Fibroblast of lung (primary cell): ENCODE measurements at regions not wholly inside any gene's neighbourhood (a gene's known extent, or its start where the extent isn't known, plus 50 kb on each side); places are given as distances from the start of the nearest gene placed in this dataset.

Experiments used
- DNase-seq, 2 donors: peaks; one replicate each; pipeline versions ENCODE4 v3.0.0 to v3.0.0-alpha.2; 2010; ENCODE audit warnings: low read depth in 2 of 2
- H2AFZ ChIP-seq: 2 replicates; pipeline ENCODE4 v1.5.1; 2012; ENCODE audit warnings: low read length, control low read depth, inconsistent platforms
- H3K27ac ChIP-seq: 2 replicates; pipeline ENCODE4 v1.5.1; 2011; ENCODE audit warnings: low read length, control low read depth; ENCODE audit not compliant: insufficient read depth
- H3K27me3 ChIP-seq: 2 replicates; pipeline ENCODE4 v1.5.1; 2011; ENCODE audit warnings: mild to moderate bottlenecking, low read length; ENCODE audit not compliant: control insufficient read depth, insufficient read depth
- H3K36me3 ChIP-seq: 2 replicates; pipeline ENCODE4 v1.5.1; 2011; ENCODE audit warnings: low read length; ENCODE audit not compliant: control insufficient read depth, insufficient read depth
- H3K4me1 ChIP-seq: 2 replicates; pipeline ENCODE4 v1.5.1; 2011; ENCODE audit warnings: low read length; ENCODE audit not compliant: control insufficient read depth, insufficient read depth; ENCODE audit errors: extremely low read depth
- H3K4me2 ChIP-seq: 2 replicates; pipeline ENCODE4 v1.5.1; 2011; ENCODE audit warnings: low read length, control low read depth; ENCODE audit not compliant: insufficient read depth; ENCODE audit errors: extremely low read depth
- H3K4me3 ChIP-seq, 4 experiments: fragments of 200-600 bp in 1 of 4; sonication (generic) in 1 of 4; replicated peaks in 1 of 4; 2 replicates each; pipeline ENCODE4 v1.5.1; 2011 to 2016; ENCODE audit warnings: low read length in 4 of 4, low read depth in 3 of 4, mild to moderate bottlenecking in 3 of 4, control low read depth in 2 of 4, inconsistent platforms in 1 of 4, mixed read lengths in 1 of 4; ENCODE audit not compliant: insufficient read depth in 1 of 4; ENCODE audit errors: control extremely low read depth in 1 of 4
- H3K79me2 ChIP-seq: 2 replicates; pipeline ENCODE4 v1.5.1; 2012; ENCODE audit warnings: mild to moderate bottlenecking, low read length, inconsistent platforms; ENCODE audit not compliant: control insufficient read depth, insufficient read depth
- H3K9ac ChIP-seq: 2 replicates; pipeline ENCODE4 v1.5.1; 2011; ENCODE audit warnings: mild to moderate bottlenecking, low read length, control low read depth; ENCODE audit not compliant: insufficient read depth
- H3K9me3 ChIP-seq: 2 replicates; pipeline ENCODE4 v1.5.1; 2012; ENCODE audit warnings: low read depth, low read length; ENCODE audit not compliant: control insufficient read depth, insufficient read depth
- H4K20me1 ChIP-seq: 2 replicates; pipeline ENCODE4 v1.5.1; 2011; ENCODE audit warnings: low read length; ENCODE audit not compliant: control insufficient read depth, insufficient read depth; ENCODE audit errors: extremely low read depth
- EZH2 ChIP-seq: IDR thresholded peaks from 2 replicates; pipeline ENCODE4 v1.5.1; 2012; ENCODE audit warnings: low read length, control low read depth, mild to moderate bottlenecking; ENCODE audit errors: missing control alignments
- TF ChIP-seq, protein P1 (sequence below), 2 donors: IDR thresholded peaks in 1 of 2; conservative IDR thresholded peaks in 1 of 2; 1 replicate in 1 of 2; 2 replicates in 1 of 2; pipeline ENCODE4 v1.5.1; 2011 to 2012; ENCODE audit warnings: low read length in 2 of 2, control low read depth in 1 of 2, inconsistent platforms in 1 of 2, low read depth in 1 of 2, mild to moderate bottlenecking in 1 of 2

DNA sequence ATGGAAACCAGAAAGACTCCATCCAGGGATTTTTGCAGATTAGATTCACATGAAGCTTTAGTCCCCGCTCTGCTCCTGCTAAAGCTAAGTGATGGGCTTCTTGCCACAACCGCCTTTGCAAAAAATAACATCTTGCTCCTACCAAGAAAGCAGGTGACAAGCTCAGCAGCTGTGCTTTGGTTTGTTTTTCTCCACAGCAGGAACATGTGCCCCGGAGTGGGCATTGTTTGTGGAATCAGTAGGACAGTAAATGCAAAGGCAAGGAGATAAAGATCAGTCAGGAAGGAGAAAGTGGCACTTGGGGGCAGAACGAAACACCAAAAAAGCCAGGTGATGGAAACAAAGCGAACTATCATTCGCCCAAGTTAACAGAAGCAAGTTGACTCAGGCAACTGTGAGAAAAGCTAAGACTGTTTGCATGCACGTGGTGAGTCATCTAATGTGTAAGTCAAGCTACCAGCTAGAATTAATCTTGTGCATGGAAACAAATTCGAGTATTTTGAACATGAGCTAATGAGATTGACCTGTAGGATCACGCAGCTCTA lies 165.5 kb upstream of the PLXNC1 start:
- H3K27ac ChIP-seq: no peak overlapping the region

DNA sequence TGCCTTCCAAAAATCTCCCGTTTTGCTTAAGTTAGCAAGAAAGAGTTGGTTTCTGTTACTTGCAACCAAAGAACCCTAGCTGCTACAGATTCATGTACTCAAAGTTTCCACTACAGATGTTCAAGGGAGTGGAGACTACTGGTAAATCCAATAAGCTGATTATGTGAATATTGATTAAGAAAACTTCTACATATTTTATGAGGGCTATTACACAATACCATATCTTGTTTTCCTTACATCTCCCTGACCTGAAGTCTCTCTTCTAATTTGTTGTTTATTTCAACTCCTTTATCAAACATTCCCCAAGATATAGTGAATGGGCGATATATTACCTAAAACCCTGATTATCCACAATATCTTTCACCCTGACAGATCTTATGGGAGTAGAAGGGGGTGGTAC lies 164.4 kb upstream of the PLXNC1 start:
- no peaks in the 10 kb centered on the region for H3K27me3 ChIP-seq
- DNase-seq: no peak
- no peak overlapping the region for H3K27ac ChIP-seq
- no peak overlapping the region for H3K4me2 ChIP-seq
- no peaks in the 10 kb centered on the region for H3K79me2 ChIP-seq
- TF ChIP-seq, protein P1, sequence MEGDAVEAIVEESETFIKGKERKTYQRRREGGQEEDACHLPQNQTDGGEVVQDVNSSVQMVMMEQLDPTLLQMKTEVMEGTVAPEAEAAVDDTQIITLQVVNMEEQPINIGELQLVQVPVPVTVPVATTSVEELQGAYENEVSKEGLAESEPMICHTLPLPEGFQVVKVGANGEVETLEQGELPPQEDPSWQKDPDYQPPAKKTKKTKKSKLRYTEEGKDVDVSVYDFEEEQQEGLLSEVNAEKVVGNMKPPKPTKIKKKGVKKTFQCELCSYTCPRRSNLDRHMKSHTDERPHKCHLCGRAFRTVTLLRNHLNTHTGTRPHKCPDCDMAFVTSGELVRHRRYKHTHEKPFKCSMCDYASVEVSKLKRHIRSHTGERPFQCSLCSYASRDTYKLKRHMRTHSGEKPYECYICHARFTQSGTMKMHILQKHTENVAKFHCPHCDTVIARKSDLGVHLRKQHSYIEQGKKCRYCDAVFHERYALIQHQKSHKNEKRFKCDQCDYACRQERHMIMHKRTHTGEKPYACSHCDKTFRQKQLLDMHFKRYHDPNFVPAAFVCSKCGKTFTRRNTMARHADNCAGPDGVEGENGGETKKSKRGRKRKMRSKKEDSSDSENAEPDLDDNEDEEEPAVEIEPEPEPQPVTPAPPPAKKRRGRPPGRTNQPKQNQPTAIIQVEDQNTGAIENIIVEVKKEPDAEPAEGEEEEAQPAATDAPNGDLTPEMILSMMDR (conservative IDR thresholded peaks at IDR 0.05 in 1 of 2, IDR thresholded peaks at IDR 0.05 in 1 of 2; ENCODE audit: low read depth in 1 of 2, low read length in 2 of 2): no peak
- no peak for TF ChIP-seq EZH2
- no peaks in the 10 kb centered on the region for H4K20me1 ChIP-seq
- H3K9ac ChIP-seq: no peak overlapping the region
- no peak overlapping the region for H2AFZ ChIP-seq
- no peaks in the 10 kb centered on the region for H3K4me1 ChIP-seq
- H3K36me3 ChIP-seq: no peaks in the 10 kb centered on the region
- H3K4me3 ChIP-seq: no peak overlapping the region
- no peaks in the 10 kb centered on the region for H3K9me3 ChIP-seq

More for the DNA sequence above, 165.5 kb upstream of the PLXNC1 start:
- Histone ChIP-seq H3K9ac (no peak overlapping the region), H3K36me3 (no peaks in the 10 kb centered on the region), H4K20me1 (no peaks in the 10 kb centered on the region), H3K79me2 (no peaks in the 10 kb centered on the region), H3K9me3 (no peaks in the 10 kb centered on the region), H2AFZ (no peak overlapping the region), H3K4me1 (no peaks in the 10 kb centered on the region), H3K4me3 (no peak overlapping the region), H3K27me3 (no peaks in the 10 kb centered on the region), H3K4me2 (no peak overlapping the region)
- peak; percentile 85 to 94 for DNase-seq
- no peak for TF ChIP-seq EZH2
- TF ChIP-seq, protein P1 (conservative IDR thresholded peaks at IDR 0.05 in 1 of 2, IDR thresholded peaks at IDR 0.05 in 1 of 2; ENCODE audit: low read depth in 1 of 2, low read length in 2 of 2): no peak

DNA sequence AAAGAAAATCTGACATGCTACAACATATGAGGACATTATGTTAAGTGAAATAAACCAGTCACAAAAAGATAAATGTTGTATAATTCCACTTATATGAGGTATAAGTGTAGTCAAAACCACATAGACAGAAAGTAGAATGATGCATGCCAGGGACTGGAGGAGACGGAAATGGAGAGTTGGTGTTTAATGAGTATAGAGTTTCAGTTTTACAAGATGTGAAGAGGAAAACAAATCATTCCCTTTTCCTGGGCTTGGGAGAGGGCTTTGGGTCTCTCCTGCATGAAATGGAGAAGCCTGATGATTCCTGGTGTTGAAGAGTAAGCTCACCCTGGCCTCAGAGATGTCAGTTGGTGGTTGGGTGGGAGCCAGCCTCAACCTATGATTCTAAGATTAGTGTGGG lies 158.4 kb upstream of the PLXNC1 start:
- no peak for DNase-seq
- H3K4me1 ChIP-seq: peaks cover 2% of the 10 kb centered on the region
- no peak overlapping the region for H3K4me3 ChIP-seq
- H3K27ac ChIP-seq: no peak overlapping the region
- H3K79me2 ChIP-seq: no peaks in the 10 kb centered on the region
- H3K9ac ChIP-seq: no peak overlapping the region
- H2AFZ ChIP-seq: no peak overlapping the region
- H4K20me1 ChIP-seq: no peaks in the 10 kb centered on the region
- no peaks in the 10 kb centered on the region for H3K36me3 ChIP-seq
- H3K9me3 ChIP-seq: no peaks in the 10 kb centered on the region
- TF ChIP-seq, protein P1 (conservative IDR thresholded peaks at IDR 0.05 in 1 of 2, IDR thresholded peaks at IDR 0.05 in 1 of 2; ENCODE audit: low read depth in 1 of 2, low read length in 2 of 2): no peak
- H3K4me2 ChIP-seq: no peak overlapping the region
- no peaks in the 10 kb centered on the region for H3K27me3 ChIP-seq
